MG63 (cell line): ENCODE measurements at regions not wholly inside any gene's neighbourhood (a gene's known extent, or its start where the extent isn't known, plus 50 kb on each side); places are given as distances from the start of the nearest gene placed in this dataset.

Experiments
- DNase-seq: peaks from one replicate; pipeline ENCODE4 v3.0.0-alpha.2; 2020
- H3K27me3 ChIP-seq: fragments of 250-450 bp; sonication (Bioruptor Pico); 2 replicates; pipeline ENCODE4 v1.5.1; 2020; ENCODE audit warnings: mild to moderate bottlenecking, moderate library complexity
- H3K36me3 ChIP-seq: fragments of 250-450 bp; sonication (Bioruptor Pico); 2 replicates; pipeline ENCODE4 v1.5.1; 2020; ENCODE audit warnings: mild to moderate bottlenecking, moderate library complexity
- H3K4me3 ChIP-seq: fragments of 250-450 bp; sonication (Bioruptor Pico); 2 replicates; pipeline ENCODE4 v1.5.1; 2020; ENCODE audit warnings: mild to moderate bottlenecking, moderate library complexity
- H3K9me3 ChIP-seq: fragments of 250-450 bp; sonication (Bioruptor Pico); 2 replicates; pipeline ENCODE4 v1.5.1; 2020; ENCODE audit warnings: mild to moderate bottlenecking, moderate library complexity

DNA sequence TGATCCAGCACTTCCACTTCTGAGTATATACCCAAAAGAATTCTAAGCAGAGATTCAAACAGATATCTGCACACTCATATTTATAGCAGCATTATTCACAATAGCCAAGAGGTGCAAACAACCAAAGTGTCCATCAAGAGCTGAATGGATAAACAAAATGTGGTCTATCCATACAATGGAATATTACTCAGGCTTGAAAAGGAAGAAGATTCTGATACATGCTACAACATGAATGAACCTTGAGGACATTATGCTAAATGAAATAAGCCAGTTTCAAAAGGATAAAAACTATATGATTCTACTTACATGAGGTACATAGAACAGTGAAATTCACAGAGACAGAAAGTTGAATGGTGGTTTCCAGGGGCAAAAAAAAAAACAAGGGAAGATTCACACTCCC is 88.9 kb downstream of the CCDC185 start:
- no peak overlapping the region for H3K4me3 ChIP-seq
- no peaks in the 10 kb centered on the region for H3K9me3 ChIP-seq
- H3K36me3 ChIP-seq: no peaks in the 10 kb centered on the region
- H3K27me3 ChIP-seq: peaks cover 7% of the 10 kb centered on the region; the same call in 1 of the 2 replicates
- DNase-seq: no peak

- no peak for DNase-seq
- no peaks in the 10 kb centered on the region for H3K36me3 ChIP-seq
- no peak overlapping the region for H3K4me3 ChIP-seq
- H3K27me3 ChIP-seq: peaks cover 7% of the 10 kb centered on the region; the same call in 1 of the 2 replicates
- no peaks in the 10 kb centered on the region for H3K9me3 ChIP-seq
These were observed 89.6 kb downstream of the CCDC185 start for GRCh38 chr1:223482766-223483165.

- Histone ChIP-seq H3K27me3 (peaks cover 7% of the 10 kb centered on the region; the same call in 1 of the 2 replicates), H3K4me3 (no peak overlapping the region), H3K36me3 (no peaks in the 10 kb centered on the region), H3K9me3 (no peaks in the 10 kb centered on the region)
- no peak for DNase-seq
These were observed 90.3 kb downstream of the CCDC185 start for GRCh38 chr1:223483511-223483910.

DNA sequence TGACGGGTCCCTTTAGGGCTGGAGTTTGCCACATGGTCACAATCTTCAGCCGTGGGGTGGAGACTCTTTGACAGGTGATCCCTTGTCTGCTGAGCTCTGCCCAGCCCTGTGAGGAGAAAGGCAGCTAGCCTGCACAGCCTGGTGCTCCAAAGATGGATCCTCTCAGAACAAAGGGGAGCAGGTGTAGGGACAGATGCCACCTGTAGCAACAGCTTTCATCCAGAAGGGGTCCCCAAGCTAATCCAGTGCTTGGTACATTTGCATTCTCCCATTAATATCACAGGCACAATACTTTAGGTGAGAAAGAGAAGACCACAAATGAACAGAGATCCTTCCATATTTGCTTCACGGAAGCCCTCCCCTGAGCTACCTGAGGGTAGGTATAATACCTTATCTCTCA is 93.2 kb downstream of the CCDC185 start:
- Histone ChIP-seq H3K36me3 (no peaks in the 10 kb centered on the region), H3K9me3 (no peaks in the 10 kb centered on the region), H3K27me3 (peaks cover 7% of the 10 kb centered on the region; the same call in 1 of the 2 replicates), H3K4me3 (no peak overlapping the region)
- DNase-seq: no peak

GRCh38 chr1:223486932-223487886 is 94.0 kb downstream of the CCDC185 start:
- no peak overlapping the region for H3K4me3 ChIP-seq
- H3K36me3 ChIP-seq: no peaks in the 10 kb centered on the region
- DNase-seq: no peak
- peaks cover 7% of the 10 kb centered on the region; the same call in 1 of the 2 replicates for H3K27me3 ChIP-seq
- no peaks in the 10 kb centered on the region for H3K9me3 ChIP-seq

DNA sequence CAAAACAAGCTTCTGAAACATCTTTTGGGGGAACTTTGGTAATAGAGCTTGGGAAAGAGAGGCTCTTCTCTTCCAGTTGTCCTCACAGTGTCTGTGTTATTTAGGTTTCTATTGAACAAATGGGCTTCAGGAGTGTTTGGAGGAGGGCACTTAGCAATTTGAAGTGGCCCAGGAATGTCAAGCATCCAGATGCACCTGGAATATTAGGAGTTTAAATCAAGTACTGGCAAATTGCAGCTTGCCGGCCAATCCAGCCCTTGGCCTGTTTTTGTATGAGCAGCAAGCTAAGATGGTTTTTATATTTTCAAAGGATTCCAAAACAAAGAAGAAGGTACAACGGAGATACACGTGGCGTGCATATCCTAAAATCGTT is 94.7 kb downstream of the CCDC185 start:
- no peak for DNase-seq
- Histone ChIP-seq H3K4me3 (no peak overlapping the region), H3K36me3 (no peaks in the 10 kb centered on the region), H3K9me3 (no peaks in the 10 kb centered on the region), H3K27me3 (peaks cover 7% of the 10 kb centered on the region; the same call in 1 of the 2 replicates)

- no peaks in the 10 kb centered on the region for H3K9me3 ChIP-seq
- no peak for DNase-seq
- no peak overlapping the region for H3K4me3 ChIP-seq
- H3K27me3 ChIP-seq: peaks cover 7% of the 10 kb centered on the region; the same call in 1 of the 2 replicates
- H3K36me3 ChIP-seq: no peaks in the 10 kb centered on the region
These were observed 96.2 kb downstream of the CCDC185 start for GRCh38 chr1:223489439-223489838.

GRCh38 chr1:223490256-223490655 is 97.0 kb downstream of the CCDC185 start:
- no peak for DNase-seq
- peaks cover 7% of the 10 kb centered on the region; the same call in 1 of the 2 replicates for H3K27me3 ChIP-seq
- H3K9me3 ChIP-seq: no peaks in the 10 kb centered on the region
- no peak overlapping the region for H3K4me3 ChIP-seq
- no peaks in the 10 kb centered on the region for H3K36me3 ChIP-seq
